Ovary (tissue), 7 donors: ENCODE measurements at regions not wholly inside any gene's neighbourhood (a gene's known extent, or its start where the extent isn't known, plus 50 kb on each side); places are given as distances from the start of the nearest gene placed in this dataset.

Experiments used
- DNase-seq, 5 donors: peaks; one replicate each; pipeline ENCODE4 v3.0.0-alpha.2; 2019 to 2020
- H3K27ac ChIP-seq, 2 donors: fragments of 200-600 bp; one replicate each; pipeline versions ENCODE4 v1.5.1 to v1.8.0; 2019 to 2022
- H3K27me3 ChIP-seq: fragments of 200-600 bp; one replicate; pipeline ENCODE4 v1.8.0; 2022
- H3K36me3 ChIP-seq: fragments of 200-600 bp; sonication (generic); one replicate; pipeline ENCODE4 v1.5.1; 2019
- H3K4me1 ChIP-seq: one replicate; pipeline ENCODE4 v1.8.1; 2013; ENCODE audit warnings: mild to moderate bottlenecking, moderate library complexity; ENCODE audit not compliant: insufficient read depth
- H3K4me3 ChIP-seq: fragments of 200-600 bp; sonication (generic); one replicate; pipeline ENCODE4 v1.5.1; 2017
- H3K9me3 ChIP-seq, 2 donors: fragments of 200-600 bp in 1 of 2; sonication (generic) in 1 of 2; one replicate each; pipeline versions ENCODE4 v1.5.1 to v1.8.1; 2013 to 2019; ENCODE audit warnings: mild to moderate bottlenecking in 1 of 2, moderate library complexity in 1 of 2
- CTCF ChIP-seq, 3 donors: fragments of 450-650 bp in 2 of 3; fragments of 200-600 bp in 1 of 3; IDR thresholded peaks; one replicate each; pipeline versions ENCODE4 v1.5.1 to v1.8.0; 2016 to 2022; ENCODE audit warnings: antibody characterized with exemption in 3 of 3, mild to moderate bottlenecking in 1 of 3
- EP300 ChIP-seq: sonication (generic); formaldehyde crosslinking; IDR thresholded peaks from one replicate; pipeline ENCODE4 v1.6.1; 2017; ENCODE audit warnings: antibody characterized with exemption
- POLR2A ChIP-seq: fragments of 450-650 bp; IDR thresholded peaks from one replicate; pipeline ENCODE4 v1.6.1; 2017; ENCODE audit warnings: antibody characterized with exemption, mild to moderate bottlenecking, moderate library complexity
- WGBS, 3 donors: extraction: QIAGEN DNeasy Blood & Tissue Kit in 1 of 3; methylation state at CpG; one replicate each; pipeline versions ENCODE4 v1.1.5 to v1.1.7; 2013 to 2017; 5-methylcytosine and 5-hydroxymethylcytosine counted together
- intact Hi-C, 4 donors: fragments of 100-400 bp; cut with DNase I; formaldehyde crosslinking; loops; one replicate each; pipeline versions ENCODE4 v1.11.0 to v1.15.1; 2022 to 2023
- donor health status: DM: no; HTN: no; CAD: no; lungs with moderate emphysema.
- donor health status: DM: no; HTN: no; CAD: no.
- donor health status: Bipolar disorder and iron deficiency.
- donor health status: DM: no; HTN: no; CAD: no.
- donor health status: DM: yes; HTN: yes; CAD: no.

GRCh38 chr6:167654389-167654788 is 172.3 kb upstream of the AFDN start:
- Histone ChIP-seq H3K9me3 (no peaks in the 10 kb centered on the region), H3K4me1 (no peaks in the 10 kb centered on the region), H3K4me3 (no peak overlapping the region), H3K27me3 (no peaks in the 10 kb centered on the region), H3K36me3 (no peaks in the 10 kb centered on the region), H3K27ac (no peak overlapping the region)
- DNase-seq, result no peak
- intact Hi-C loops, result no loop called here
- TF ChIP-seq POLR2A (no peak), CTCF (IDR thresholded peaks at IDR 0.05) (no peak), EP300 (no peak)
- 84 to 90% (median 87%) methylated on average over 4 of the region's 4 CpGs for WGBS, 3 donors

GRCh38 chr6:167655174-167655821 is 171.4 kb upstream of the AFDN start:
- Histone ChIP-seq H3K4me3 (no peak overlapping the region), H3K27ac (no peak overlapping the region), H3K4me1 (no peaks in the 10 kb centered on the region), H3K27me3 (no peaks in the 10 kb centered on the region), H3K9me3 (no peaks in the 10 kb centered on the region), H3K36me3 (no peaks in the 10 kb centered on the region)
- TF ChIP-seq CTCF (IDR thresholded peaks at IDR 0.05) (no peak), EP300 (no peak), POLR2A (no peak)
- 89 to 90% (median 89%) methylated on average over 4 of the region's 4 CpGs for WGBS, 3 donors
- intact Hi-C loops, result no loop called here
- DNase-seq, result no peak

GRCh38 chr6:167658106-167658505 is 168.6 kb upstream of the AFDN start:
- H3K36me3 ChIP-seq, result no peaks in the 10 kb centered on the region
- TF ChIP-seq POLR2A (no peak), CTCF (IDR thresholded peaks at IDR 0.05) (no peak), EP300 (no peak)
- H3K9me3 ChIP-seq, result no peaks in the 10 kb centered on the region
- intact Hi-C loops, result no loop called here
- peaks cover 4% of the 10 kb centered on the region for H3K4me1 ChIP-seq
- no peak overlapping the region for H3K27ac ChIP-seq
- DNase-seq, result no peak
- no peaks in the 10 kb centered on the region for H3K27me3 ChIP-seq
- no peak overlapping the region for H3K4me3 ChIP-seq
- WGBS, 3 donors, result 95 to 99% (median 96%) methylated on average over 5 of the region's 5 CpGs

GRCh38 chr6:167659046-167659445 is 167.7 kb upstream of the AFDN start:
- Histone ChIP-seq H3K4me3 (no peak overlapping the region), H3K27ac (no peak overlapping the region), H3K27me3 (no peaks in the 10 kb centered on the region), H3K9me3 (no peaks in the 10 kb centered on the region), H3K36me3 (no peaks in the 10 kb centered on the region), H3K4me1 (peaks cover 4% of the 10 kb centered on the region)
- intact Hi-C loops, result no loop called here
- no peak for TF ChIP-seq POLR2A
- no peak for TF ChIP-seq EP300
- no peak for TF ChIP-seq CTCF (IDR thresholded peaks at IDR 0.05)
- 89 to 98% (median 93%) methylated on average over 4 of the region's 4 CpGs for WGBS, 3 donors
- DNase-seq, result no peak
